Astrocyte of the cerebellum (primary cell): ENCODE measurements at regions not wholly inside any gene's neighbourhood (a gene's known extent, or its start where the extent isn't known, plus 50 kb on each side); places are given as distances from the start of the nearest gene placed in this dataset.

Experiments
- DNase-seq: peaks from one replicate; pipeline ENCODE4 v3.0.0-alpha.2; 2011; ENCODE audit warnings: low read depth
- H3K4me3 ChIP-seq: 2 replicates; pipeline ENCODE4 v1.5.1; 2011; ENCODE audit warnings: mild to moderate bottlenecking, low read depth, low read length, moderate library complexity
- CTCF ChIP-seq: IDR thresholded peaks from 2 replicates; pipeline ENCODE4 v1.5.1; 2012; ENCODE audit warnings: low read length, low read depth, moderate library complexity, mild to moderate bottlenecking; ENCODE audit errors: missing control alignments
- in situ Hi-C: cut with HindIII; loops from 2 replicates; pipeline ENCODE4 v1.10.0; 2017; ENCODE audit warnings: low sequenced_read_pairs

GRCh38 chr14:26200687-26201086, 397.1 kb downstream of the NOVA1 start:
- H3K4me3 ChIP-seq = no peak overlapping the region
- DNase-seq = no peak
- in situ Hi-C loops = no loop called here
- no peak for TF ChIP-seq CTCF

GRCh38 chr14:26199590-26200370, 398.1 kb downstream of the NOVA1 start:
- in situ Hi-C loops = no loop called here
- TF ChIP-seq CTCF = no peak
- no peak overlapping the region for H3K4me3 ChIP-seq
- DNase-seq = peak; percentile 95

- no peak for TF ChIP-seq CTCF
- H3K4me3 ChIP-seq = no peak overlapping the region
- no peak for DNase-seq
- in situ Hi-C loops = no loop called here
Observed at GRCh38 chr14:26199096-26199495, 398.7 kb downstream of the NOVA1 start.

- no peak for TF ChIP-seq CTCF
- DNase-seq = no peak
- in situ Hi-C loops = no loop called here
- H3K4me3 ChIP-seq = no peak overlapping the region
Observed at GRCh38 chr14:26194816-26195215, 403.0 kb downstream of the NOVA1 start.

GRCh38 chr14:26191671-26192070, 406.2 kb downstream of the NOVA1 start:
- H3K4me3 ChIP-seq = no peak overlapping the region
- no peak for TF ChIP-seq CTCF
- DNase-seq = no peak
- in situ Hi-C loops = no loop called here

GRCh38 chr14:26191123-26191522, 406.7 kb downstream of the NOVA1 start:
- no peak overlapping the region for H3K4me3 ChIP-seq
- peak; percentile 44 for TF ChIP-seq CTCF
- DNase-seq = no peak
- in situ Hi-C loops = no loop called here
